HUDEP-2 (cell line): ENCODE measurements at regions not wholly inside any gene's neighbourhood (a gene's known extent, or its start where the extent isn't known, plus 50 kb on each side); places are given as distances from the start of the nearest gene placed in this dataset.

ENCODE experiments used
- DNase-seq, 76 experiments: peaks; one replicate each; lab custom pipeline; 2025; ENCODE audit not compliant: unreplicated experiment in 76 of 76; lab: John Stamatoyannopoulos, UW

DNA sequence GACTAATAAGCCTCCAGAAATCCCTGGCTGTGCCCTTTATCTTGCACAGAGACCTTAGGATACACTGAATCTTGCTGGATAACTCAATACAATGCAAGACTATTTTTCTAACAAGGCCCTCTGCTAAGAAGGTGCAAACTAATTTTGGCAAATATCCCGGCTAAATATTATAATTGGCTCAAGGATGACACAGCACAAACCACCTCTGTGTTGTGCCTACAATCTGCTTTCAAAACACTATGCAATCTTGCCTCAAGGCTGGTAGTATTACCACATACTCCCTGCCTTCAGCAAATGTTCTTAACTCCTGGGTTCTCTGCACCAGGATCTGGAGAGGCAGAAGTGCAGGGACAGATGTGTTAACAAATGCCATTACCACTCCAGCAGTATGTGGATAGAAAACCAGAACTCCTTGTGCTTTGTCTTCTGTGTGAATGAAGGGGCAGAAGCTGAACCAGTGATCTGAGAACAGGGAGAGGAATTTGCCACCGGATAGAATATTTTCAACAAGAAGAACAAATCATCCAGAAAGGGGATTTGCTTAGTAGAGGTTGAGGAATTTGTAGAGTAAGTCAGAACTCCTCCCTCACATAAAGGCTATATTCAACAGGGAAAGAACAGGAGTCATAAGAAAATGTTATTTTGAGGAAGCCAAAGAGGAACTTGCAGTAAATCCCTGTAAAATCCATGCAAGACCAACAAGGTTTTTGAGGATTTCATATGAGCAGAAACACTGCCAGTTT is 74.1 kb upstream of the SLC4A11 start:
- no peak for DNase-seq

GRCh38 chr20:3311623-3312022 is 72.6 kb upstream of the SLC4A11 start:
- no peak for DNase-seq

DNA sequence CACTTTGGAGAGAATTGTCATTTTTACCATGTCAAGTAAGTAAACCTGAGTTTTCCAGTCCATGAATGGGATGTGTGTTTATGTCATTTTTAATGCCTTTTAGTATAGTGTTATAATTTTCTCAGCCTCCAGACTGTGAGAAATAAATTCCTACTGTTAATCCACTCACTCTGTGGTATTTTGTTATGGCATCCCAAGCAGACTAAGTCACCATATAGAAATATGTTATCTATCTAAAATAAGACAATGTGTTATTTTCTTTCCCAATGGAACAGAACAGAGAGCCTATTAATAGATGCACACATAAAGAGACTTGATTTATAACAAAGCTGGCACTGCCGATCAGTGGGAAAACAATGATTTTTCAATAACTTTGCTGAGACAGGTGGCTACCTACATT is 70.2 kb upstream of the SLC4A11 start:
- DNase-seq: no peak

DNA sequence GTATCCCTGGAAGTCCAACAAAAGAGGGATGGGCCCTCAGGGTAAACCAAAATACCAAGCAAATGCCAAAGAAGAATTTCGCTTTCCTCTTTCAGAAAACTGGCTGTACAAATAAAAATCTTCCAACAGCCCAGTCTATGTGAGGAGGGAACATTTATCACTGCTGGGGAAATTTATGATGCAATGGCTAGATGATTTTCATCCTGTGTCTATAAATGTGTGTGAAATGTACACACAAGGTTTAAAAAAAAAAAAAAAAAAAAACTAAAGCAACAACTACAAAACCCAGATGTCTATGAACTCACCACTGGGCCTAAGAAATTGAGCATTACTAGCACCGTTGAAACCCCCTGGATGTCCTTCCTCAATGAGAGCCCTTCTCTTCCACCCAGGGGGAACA is 68.7 kb upstream of the SLC4A11 start:
- DNase-seq: no peak

GRCh38 chr20:3307078-3307477 is 68.1 kb upstream of the SLC4A11 start:
- no peak for DNase-seq

- no peak for DNase-seq
Measured at GRCh38 chr20:3306068-3306467, 67.1 kb upstream of the SLC4A11 start.

DNA sequence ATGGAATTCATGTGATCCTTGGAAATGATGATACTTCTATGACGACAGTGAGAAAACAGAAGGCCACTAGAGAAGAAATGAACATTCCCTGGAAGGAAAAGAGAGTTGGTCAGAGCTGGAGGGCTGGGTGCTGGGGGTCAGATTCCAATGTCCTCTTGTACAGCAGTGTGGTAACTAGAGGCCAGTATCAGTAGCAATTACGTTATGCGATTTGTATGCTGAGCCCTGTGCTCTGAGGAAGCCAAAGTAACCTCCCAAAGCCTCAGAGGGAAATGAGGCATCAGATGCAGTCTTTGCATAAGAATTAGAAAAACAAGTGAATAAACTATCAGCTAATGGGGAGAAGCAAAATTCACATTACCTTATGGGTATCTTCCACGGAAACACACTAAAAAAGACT is 65.5 kb upstream of the SLC4A11 start:
- no peak for DNase-seq

GRCh38 chr20:3297079-3297378 is 58.0 kb upstream of the SLC4A11 start:
- DNase-seq: no peak

DNA sequence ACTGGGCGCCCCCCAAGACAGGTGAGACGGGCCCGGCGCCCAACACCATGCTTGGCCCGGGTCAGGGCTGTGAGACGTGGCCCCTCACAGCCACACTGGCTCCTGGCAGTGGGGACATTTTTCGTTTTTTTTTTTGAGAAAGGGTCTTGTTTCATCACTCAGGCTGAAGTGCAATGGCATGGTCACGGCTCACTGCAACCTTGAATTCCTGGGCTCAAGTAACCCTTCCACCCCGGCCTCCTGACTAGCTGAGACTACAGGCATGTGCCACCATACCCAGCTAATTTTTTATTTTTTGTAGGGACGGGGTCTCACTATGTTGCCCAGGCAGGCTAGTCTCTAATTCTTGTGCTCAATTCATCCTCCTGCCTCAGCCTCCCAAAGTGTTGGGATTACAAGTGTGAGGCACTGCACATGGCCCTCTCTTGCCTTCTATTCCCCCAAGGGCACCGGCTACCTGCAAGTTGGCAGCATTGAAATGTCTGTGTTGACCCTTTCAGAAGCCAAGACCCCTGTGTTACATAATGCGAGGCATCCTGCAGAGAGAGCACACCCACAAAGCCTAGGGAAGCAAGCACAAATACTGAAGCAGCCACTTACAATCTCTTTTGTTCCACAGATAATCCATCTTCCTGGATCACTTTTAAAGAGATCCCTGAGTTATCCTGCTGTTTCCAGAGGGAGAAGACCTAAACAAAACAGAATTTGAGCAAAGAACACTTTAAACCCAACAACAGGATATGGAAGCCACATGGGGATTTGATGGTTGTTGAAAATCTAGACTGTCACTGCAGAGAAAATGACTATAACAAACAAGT is 57.5 kb upstream of the SLC4A11 start:
- DNase-seq: no peak
